ENCODE measurements at regions not wholly inside any gene's neighbourhood (a gene's known extent, or its start where the extent isn't known, plus 50 kb on each side); places are given as distances from the start of the nearest gene placed in this dataset.

DNA sequence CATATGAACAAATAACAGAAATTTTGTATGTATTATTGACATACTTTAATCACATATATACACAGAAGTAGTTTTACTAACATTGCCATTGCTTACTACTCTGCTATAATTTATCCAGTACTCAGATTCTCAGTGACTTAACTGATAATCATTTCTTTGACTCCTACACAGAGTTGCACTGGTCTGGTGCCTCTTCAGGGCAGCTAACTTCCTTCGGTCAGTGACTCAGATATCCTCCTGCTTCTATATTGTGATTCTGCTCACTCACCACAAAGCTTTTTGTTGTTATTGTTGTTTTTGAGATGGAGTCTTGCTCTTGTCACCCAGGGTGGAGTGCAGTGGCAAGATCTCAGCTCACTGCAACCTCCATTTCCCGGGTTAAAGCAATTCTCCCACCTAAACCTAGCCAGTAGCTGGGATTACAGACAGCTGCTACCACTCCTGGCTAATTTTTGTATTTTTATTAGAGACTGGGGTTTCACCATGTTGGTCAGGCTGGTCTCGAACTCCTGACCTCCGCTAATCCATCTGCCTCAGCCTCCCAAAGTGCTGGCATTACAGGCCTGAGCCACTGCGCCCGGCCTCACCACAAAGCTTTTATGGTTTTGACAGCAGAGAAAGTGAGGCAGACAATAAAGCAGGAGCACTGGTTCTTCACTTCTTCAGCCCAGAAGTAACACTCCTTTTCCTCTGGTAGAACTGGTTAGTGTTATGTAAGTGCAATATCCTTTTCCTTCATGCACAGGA lies 499.3 kb downstream of the EPHA5 start:
- no peak for TF ChIP-seq CTCF (IDR thresholded peaks at IDR 0.05)
- no peak for TF ChIP-seq POLR2A (IDR thresholded peaks at IDR 0.05)

Data from uterus (tissue), 2 donors.